ENCODE measurements at regions not wholly inside any gene's neighbourhood (a gene's known extent, or its start where the extent isn't known, plus 50 kb on each side); places are given as distances from the start of the nearest gene placed in this dataset.

GRCh38 chr3:180828723-180829408 is 83.6 kb upstream of the FXR1 start:
- ChIA-PET CTCF (no interaction called here), POLR2A (no interaction called here)

DNA sequence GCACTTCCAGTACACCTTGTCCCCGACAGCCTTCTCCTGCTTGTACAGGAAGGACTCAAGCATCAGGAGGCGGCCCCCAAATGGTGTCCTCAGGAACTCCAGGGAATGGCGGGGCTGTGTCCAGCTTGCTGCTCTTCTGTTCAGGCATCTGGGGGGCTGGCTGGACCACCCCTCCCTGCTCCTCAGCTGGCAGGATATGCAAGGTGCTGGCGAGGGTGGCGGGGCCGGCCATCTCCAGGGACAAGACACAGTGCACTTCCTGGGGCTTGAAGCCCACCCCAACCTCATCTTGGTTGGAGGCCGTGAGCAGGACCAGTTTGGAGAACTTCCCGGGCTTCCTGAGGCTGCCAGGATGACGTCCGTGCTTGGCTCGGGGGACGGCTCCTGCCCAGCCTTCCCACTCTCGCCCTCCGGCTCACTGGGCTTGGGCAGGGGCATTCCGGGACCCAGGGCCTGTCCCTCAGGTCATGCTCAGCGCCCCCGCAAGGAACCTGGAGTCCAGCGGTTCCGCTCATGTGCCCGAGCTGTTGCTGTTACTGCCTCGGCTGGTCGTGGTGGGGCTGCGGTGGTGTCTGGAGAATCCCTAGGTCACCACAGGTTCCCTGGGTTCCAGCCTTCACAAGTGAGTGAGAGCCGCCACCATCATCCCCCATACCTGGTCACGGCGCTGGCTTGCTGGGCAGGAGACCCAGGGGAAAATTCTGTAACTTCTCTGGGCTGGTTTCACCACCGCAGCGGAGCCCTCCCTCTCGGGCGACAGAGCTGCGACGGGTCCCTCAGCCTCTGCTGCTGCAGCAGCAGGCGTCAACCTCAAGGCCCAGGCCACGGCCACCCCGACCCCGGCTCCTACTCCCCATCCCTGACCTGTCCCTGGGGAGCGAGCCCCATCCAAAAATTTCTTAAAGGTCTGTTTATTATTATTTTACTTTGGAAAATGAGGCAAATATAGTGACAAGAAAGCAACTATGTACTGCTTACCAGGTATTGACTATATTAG is 82.8 kb upstream of the FXR1 start:
- ChIA-PET POLR2A (no interaction called here), CTCF (no interaction called here)

DNA sequence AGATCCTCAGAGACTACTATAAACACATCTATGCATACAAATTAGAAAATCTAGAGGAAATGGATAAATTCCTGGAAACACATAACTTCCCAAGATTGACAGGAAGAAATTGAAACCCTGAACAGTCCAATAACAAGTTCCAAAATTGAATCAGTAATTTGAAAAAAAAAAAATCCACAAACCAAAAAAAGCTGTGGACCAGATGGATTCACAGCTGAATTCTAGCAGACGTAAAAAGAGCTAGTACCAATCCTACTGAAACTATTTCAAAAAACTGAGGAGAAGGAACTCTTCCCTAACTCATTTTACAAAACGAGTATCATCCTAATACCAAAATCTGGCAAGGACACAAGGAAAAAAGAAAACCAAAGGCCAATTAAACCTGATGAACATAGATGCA is 77.0 kb upstream of the FXR1 start:
- POLR2A ChIA-PET: no interaction called here
- CTCF ChIA-PET: interaction anchor here (1.2 kb wide), 1 partner anchor 43 kb away, joined by 3 read pairs; no protein-coding TSS in a partner anchor

DNA sequence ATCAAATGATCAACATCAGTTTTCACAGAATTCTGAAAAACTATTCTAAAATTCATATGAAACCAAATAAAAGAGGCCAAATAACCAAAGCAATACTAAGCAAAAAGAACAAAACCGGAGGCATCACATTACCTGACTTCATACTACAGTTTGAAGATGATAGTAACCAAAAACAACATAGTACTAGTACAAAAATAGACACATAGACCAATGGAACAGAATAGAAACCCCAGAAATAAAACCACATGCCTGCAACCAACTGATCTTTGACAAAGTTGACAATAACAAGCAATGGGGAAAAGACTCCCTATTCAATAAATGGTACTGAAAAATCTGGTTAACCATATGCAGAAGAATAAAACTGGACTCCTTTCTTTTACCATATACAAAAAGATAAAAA is 75.7 kb upstream of the FXR1 start:
- ChIA-PET CTCF (no interaction called here), POLR2A (no interaction called here)

- ChIA-PET POLR2A (no interaction called here), CTCF (no interaction called here)
Measured at GRCh38 chr3:180854887-180855286, 57.6 kb upstream of the FXR1 start.

DNA sequence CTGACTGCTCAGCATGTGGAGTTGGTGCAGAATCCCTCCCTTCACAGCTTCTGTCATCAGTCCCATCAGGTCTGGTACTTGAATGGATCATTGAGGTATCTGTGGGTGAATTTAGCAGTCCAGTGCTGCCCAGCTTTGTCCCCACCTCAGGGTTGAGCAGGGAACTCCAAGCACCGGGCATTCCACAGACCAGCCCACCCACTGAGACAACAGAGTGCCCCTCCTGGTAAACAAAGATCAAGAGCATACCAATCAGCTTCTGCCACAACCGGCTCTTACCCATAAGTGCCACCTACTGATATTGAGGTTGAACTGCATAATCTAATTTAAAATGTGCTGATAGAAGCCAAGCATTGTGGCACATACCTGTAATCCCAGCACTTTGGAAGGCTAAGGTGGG is 57.1 kb upstream of the FXR1 start:
- ChIA-PET CTCF (no interaction called here), POLR2A (no interaction called here)

GRCh38 chr3:180855956-180856355 is 56.5 kb upstream of the FXR1 start:
- POLR2A ChIA-PET: no interaction called here

DNA sequence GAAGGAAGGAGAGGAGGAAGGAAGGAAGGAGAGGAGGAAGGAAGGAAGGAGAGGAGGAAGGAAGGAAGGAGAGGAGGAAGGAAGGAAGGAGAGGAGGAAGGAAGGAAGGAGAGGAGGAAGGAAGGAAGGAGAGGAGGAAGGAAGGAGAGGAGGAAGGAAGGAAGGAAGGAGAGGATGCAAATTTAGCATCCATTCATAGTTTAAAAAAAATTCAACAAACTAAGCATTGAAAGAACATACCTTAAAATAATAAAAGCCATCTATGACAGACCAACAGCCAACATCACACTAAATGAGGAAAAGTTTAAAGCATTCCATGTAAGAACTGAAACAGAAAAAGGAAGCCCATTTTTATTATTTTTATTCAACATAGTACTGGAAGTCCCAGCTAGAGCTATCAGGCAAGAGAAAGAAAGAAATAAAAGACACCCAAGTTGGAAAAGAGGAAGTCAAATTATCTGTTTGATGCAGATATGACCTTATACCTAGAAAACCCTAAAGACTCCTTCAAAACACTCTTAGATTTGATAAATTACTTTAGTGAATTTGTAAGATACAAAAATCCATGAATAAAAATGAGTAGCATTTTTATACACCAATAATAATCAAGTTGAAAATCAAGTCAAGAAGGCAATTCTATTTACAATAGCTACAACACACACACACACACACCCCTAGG is 52.2 kb upstream of the FXR1 start:
- CTCF ChIA-PET: no interaction called here
- POLR2A ChIA-PET: no interaction called here

More at GRCh38 chr3:180855956-180856355, 56.5 kb upstream of the FXR1 start:
- CTCF ChIA-PET: interaction anchor here (0.7 kb wide), 1 partner anchor 12 kb away, joined by 3 read pairs; no protein-coding TSS in a partner anchor
